ENCODE measurements at regions not wholly inside any gene's neighbourhood (a gene's known extent, or its start where the extent isn't known, plus 50 kb on each side); places are given as distances from the start of the nearest gene placed in this dataset.

DNA sequence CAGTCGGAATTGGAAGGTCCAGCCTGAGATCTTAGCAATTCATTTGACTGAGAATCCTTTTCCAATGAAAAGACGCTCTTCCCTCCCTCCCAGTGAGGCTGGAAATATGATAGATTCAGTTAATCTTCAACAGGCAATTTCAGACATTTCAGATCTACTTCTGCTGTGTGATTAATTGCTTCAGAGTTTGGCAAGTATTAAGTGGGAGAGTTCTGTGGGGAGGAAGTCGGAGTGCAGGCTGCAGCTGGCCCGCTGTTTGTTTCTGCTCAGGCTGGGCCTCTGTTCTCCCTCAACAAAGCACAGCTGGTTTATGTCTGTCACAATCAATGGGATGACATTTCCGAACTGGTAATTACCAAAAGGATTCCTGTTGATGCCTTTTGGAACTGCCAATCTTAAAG, 178.2 kb downstream of the NDFIP2 start:
- DNase-seq, result peak; percentile 47 to 76 (median 66)
- Histone ChIP-seq H3K36me3 (no peaks in the 10 kb centered on the region), H3K9me3 (no peaks in the 10 kb centered on the region), H3K4me3 (peak overlapping the region in 1 of 12 donors; percentile 3), H3K27me3 (no peaks in the 10 kb centered on the region), H3K4me1 (peaks cover 0 to 33% (median 15%) of the 10 kb centered on the region in 12 donors), H3K27ac (peak overlapping the region; percentile 38 to 80 (median 73))
- TF ChIP-seq POLR2A (IDR thresholded peaks at IDR 0.05) (no peak), CTCF (IDR thresholded peaks at IDR 0.05) (no peak)
- 15 to 30% (median 26%) methylated on average over 5 of the region's 5 CpGs for WGBS, 4 donors
- intact Hi-C loops (cut with DNase I), result no loop called here
- peak; percentile 64 to 92 (median 86) for ATAC-seq

- Histone ChIP-seq H3K9me3 (no peaks in the 10 kb centered on the region), H3K4me3 (peak overlapping the region in 1 of 12 donors; percentile 3), H3K4me1 (peaks cover 0 to 30% (median 15%) of the 10 kb centered on the region in 12 donors), H3K27ac (peak overlapping the region; percentile 38 to 80 (median 73)), H3K27me3 (no peaks in the 10 kb centered on the region), H3K36me3 (no peaks in the 10 kb centered on the region)
- DNase-seq (peak in 1 of 5 donors; percentile 36), ATAC-seq (peak; percentile 39 to 63 (median 53))
- intact Hi-C loops (cut with DNase I), result no loop called here
- TF ChIP-seq CTCF (IDR thresholded peaks at IDR 0.05) (no peak), POLR2A (IDR thresholded peaks at IDR 0.05) (no peak)
- WGBS, 4 donors, result 42 to 56% (median 47%) methylated on average over 3 of the region's 3 CpGs
Observed at GRCh38 chr13:79658333-79658975, 177.5 kb downstream of the NDFIP2 start.

- Histone ChIP-seq H3K27me3 (no peaks in the 10 kb centered on the region), H3K4me3 (no peak overlapping the region), H3K36me3 (no peaks in the 10 kb centered on the region), H3K9me3 (no peaks in the 10 kb centered on the region), H3K27ac (no peak overlapping the region), H3K4me1 (peaks cover 0 to 23% (median 14%) of the 10 kb centered on the region in 12 donors)
- ATAC-seq (no peak), DNase-seq (no peak)
- intact Hi-C loops (cut with DNase I), result no loop called here
- TF ChIP-seq POLR2A (IDR thresholded peaks at IDR 0.05) (no peak), CTCF (IDR thresholded peaks at IDR 0.05) (no peak)
- 51 to 69% (median 63%) methylated on average over 2 of the region's 2 CpGs for WGBS, 4 donors
Observed at GRCh38 chr13:79655509-79655908, 174.6 kb downstream of the NDFIP2 start.

DNA sequence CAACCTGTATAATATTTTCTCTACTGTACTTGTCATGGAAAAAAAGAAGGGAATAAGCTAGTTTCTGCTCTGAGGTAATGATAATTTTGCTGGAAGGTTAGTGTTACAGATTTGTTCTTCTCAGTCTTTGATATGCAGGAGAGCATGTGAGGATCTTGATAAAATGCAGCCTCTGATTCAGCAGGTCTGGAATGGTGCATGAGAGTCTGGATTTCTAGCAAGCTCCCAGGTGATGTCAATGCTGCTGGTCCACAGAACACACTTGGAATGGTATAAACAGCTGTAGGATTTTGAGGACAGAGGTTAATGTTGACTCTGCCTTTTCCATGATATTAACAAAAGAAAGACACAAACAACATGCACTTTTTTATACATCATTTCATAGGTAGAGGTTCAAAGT, 173.6 kb downstream of the NDFIP2 start:
- ATAC-seq (no peak), DNase-seq (no peak)
- no peaks in the 10 kb centered on the region for H3K9me3 ChIP-seq
- intact Hi-C loops (cut with DNase I), result no loop called here
- H3K4me3 ChIP-seq, result no peak overlapping the region
- H3K36me3 ChIP-seq, result no peaks in the 10 kb centered on the region
- H3K27me3 ChIP-seq, result no peaks in the 10 kb centered on the region
- H3K27ac ChIP-seq, result no peak overlapping the region
- TF ChIP-seq POLR2A (IDR thresholded peaks at IDR 0.05), result no peak
- no peak for TF ChIP-seq CTCF (IDR thresholded peaks at IDR 0.05)
- H3K4me1 ChIP-seq, result peaks cover 0 to 19% (median 13%) of the 10 kb centered on the region in 12 donors

Data from heart left ventricle (tissue), 16 donors.